GM12891 (cell line): ENCODE measurements at regions not wholly inside any gene's neighbourhood (a gene's known extent, or its start where the extent isn't known, plus 50 kb on each side); places are given as distances from the start of the nearest gene placed in this dataset.

ENCODE experiments used
- DNase-seq: peaks from one replicate; pipeline ENCODE4 v3.0.0; 2011; ENCODE audit warnings: low spot score; ENCODE audit not compliant: insufficient read length
- FAIRE-seq: peaks from 2 replicates; lab custom pipeline; 2011; peaks lifted over from hg19 to GRCh38; lab: Jason Lieb, UNC
- PAX5 ChIP-seq: IDR thresholded peaks from 2 replicates; pipeline ENCODE4 v1.6.1; 2011; ENCODE audit warnings: low read length, moderate library complexity, mild to moderate bottlenecking; ENCODE audit not compliant: insufficient read depth, severe bottlenecking
- POLR2A ChIP-seq: IDR thresholded peaks from 2 replicates; pipeline ENCODE4 v1.6.1; 2011; ENCODE audit warnings: low read depth, low read length, control low read depth
- POLR2AphosphoS5 ChIP-seq: IDR thresholded peaks from 2 replicates; pipeline ENCODE4 v1.6.1; 2011; ENCODE audit warnings: low read depth, low read length, control low read depth
- POU2F2 ChIP-seq: IDR thresholded peaks from 2 replicates; pipeline ENCODE4 v1.6.1; 2011; ENCODE audit warnings: low read depth, mild to moderate bottlenecking, control low read depth, low read length, moderate library complexity
- SPI1 ChIP-seq: IDR thresholded peaks from 2 replicates; pipeline ENCODE4 v1.6.1; 2011; ENCODE audit warnings: low read depth, low read length, control low read depth
- TAF1 ChIP-seq: IDR thresholded peaks from 2 replicates; pipeline ENCODE4 v1.6.1; 2011; ENCODE audit warnings: low read depth, low read length, control low read depth

GRCh38 chr18:53935803-53936202, 288.7 kb downstream of the MBD2 start:
- DNase-seq = no peak
- TF ChIP-seq TAF1 (no peak), POLR2A (no peak), PAX5 (no peak), SPI1 (no peak), POU2F2 (no peak), POLR2AphosphoS5 (no peak)
- FAIRE-seq = no peak

- TF ChIP-seq PAX5 (no peak), POU2F2 (no peak), SPI1 (no peak), POLR2AphosphoS5 (no peak), TAF1 (no peak), POLR2A (no peak)
- FAIRE-seq = no peak
- DNase-seq = no peak
These were observed 289.1 kb downstream of the MBD2 start for GRCh38 chr18:53935399-53935798.

- peak; percentile 59 for FAIRE-seq
- no peak for DNase-seq
- no peak for TF ChIP-seq POLR2A
These were observed 304.0 kb downstream of the MBD2 start for GRCh38 chr18:53920312-53921075.

GRCh38 chr18:53918091-53918490, 306.4 kb downstream of the MBD2 start:
- no peak for TF ChIP-seq TAF1
- no peak for TF ChIP-seq POU2F2
- no peak for TF ChIP-seq SPI1
- TF ChIP-seq POLR2AphosphoS5 = no peak
- no peak for TF ChIP-seq PAX5
- TF ChIP-seq POLR2A = no peak
- DNase-seq (no peak), FAIRE-seq (no peak)

- TF ChIP-seq POLR2AphosphoS5 = no peak
- no peak for TF ChIP-seq POU2F2
- no peak for TF ChIP-seq SPI1
- TF ChIP-seq TAF1 = no peak
- no peak for TF ChIP-seq POLR2A
- TF ChIP-seq PAX5 = no peak
- FAIRE-seq (no peak), DNase-seq (no peak)
These were observed 313.3 kb downstream of the MBD2 start for GRCh38 chr18:53911200-53911599.

GRCh38 chr18:53909668-53910067, 314.8 kb downstream of the MBD2 start:
- FAIRE-seq (no peak), DNase-seq (peak; percentile 15)
- TF ChIP-seq PAX5 (no peak), TAF1 (no peak), POLR2AphosphoS5 (no peak), SPI1 (no peak), POU2F2 (no peak), POLR2A (no peak)

GRCh38 chr18:53907921-53908320, 316.5 kb downstream of the MBD2 start:
- TF ChIP-seq POLR2A (no peak), TAF1 (no peak), POU2F2 (no peak), PAX5 (no peak), SPI1 (no peak), POLR2AphosphoS5 (no peak)
- FAIRE-seq (no peak), DNase-seq (no peak)

GRCh38 chr18:53906681-53907080, 317.8 kb downstream of the MBD2 start:
- FAIRE-seq (no peak), DNase-seq (no peak)
- TF ChIP-seq TAF1 (no peak), PAX5 (no peak), SPI1 (no peak), POLR2AphosphoS5 (no peak), POLR2A (no peak), POU2F2 (no peak)

- TF ChIP-seq POU2F2 = no peak
- TF ChIP-seq TAF1 = no peak
- no peak for TF ChIP-seq PAX5
- TF ChIP-seq POLR2A = no peak
- TF ChIP-seq POLR2AphosphoS5 = no peak
- no peak for TF ChIP-seq SPI1
- no peak for DNase-seq
- FAIRE-seq = no peak
These were observed 329.6 kb downstream of the MBD2 start for GRCh38 chr18:53894675-53895442.

GRCh38 chr18:53887447-53887846, 337.0 kb downstream of the MBD2 start:
- TF ChIP-seq TAF1 = no peak
- no peak for TF ChIP-seq PAX5
- no peak for TF ChIP-seq POLR2A
- no peak for TF ChIP-seq POU2F2
- TF ChIP-seq SPI1 = no peak
- TF ChIP-seq POLR2AphosphoS5 = no peak
- FAIRE-seq (no peak), DNase-seq (no peak)
